PFSK-1 (cell line): ENCODE measurements at regions not wholly inside any gene's neighbourhood (a gene's known extent, or its start where the extent isn't known, plus 50 kb on each side); places are given as distances from the start of the nearest gene placed in this dataset.

Source experiments
- POLR2AphosphoS5 ChIP-seq: IDR thresholded peaks from 2 replicates; pipeline ENCODE4 v1.6.1; 2012; ENCODE audit warnings: low read depth, mild to moderate bottlenecking, control low read depth, low read length, moderate library complexity
- SIN3A ChIP-seq: IDR thresholded peaks from 2 replicates; pipeline ENCODE4 v1.6.1; 2012; ENCODE audit warnings: mild to moderate bottlenecking, low read length, moderate library complexity, borderline replicate concordance; ENCODE audit not compliant: insufficient read depth
- TAF1 ChIP-seq: IDR thresholded peaks from 2 replicates; pipeline ENCODE4 v1.6.1; 2012; ENCODE audit warnings: low read length, control low read depth, borderline replicate concordance; ENCODE audit not compliant: insufficient read depth

DNA sequence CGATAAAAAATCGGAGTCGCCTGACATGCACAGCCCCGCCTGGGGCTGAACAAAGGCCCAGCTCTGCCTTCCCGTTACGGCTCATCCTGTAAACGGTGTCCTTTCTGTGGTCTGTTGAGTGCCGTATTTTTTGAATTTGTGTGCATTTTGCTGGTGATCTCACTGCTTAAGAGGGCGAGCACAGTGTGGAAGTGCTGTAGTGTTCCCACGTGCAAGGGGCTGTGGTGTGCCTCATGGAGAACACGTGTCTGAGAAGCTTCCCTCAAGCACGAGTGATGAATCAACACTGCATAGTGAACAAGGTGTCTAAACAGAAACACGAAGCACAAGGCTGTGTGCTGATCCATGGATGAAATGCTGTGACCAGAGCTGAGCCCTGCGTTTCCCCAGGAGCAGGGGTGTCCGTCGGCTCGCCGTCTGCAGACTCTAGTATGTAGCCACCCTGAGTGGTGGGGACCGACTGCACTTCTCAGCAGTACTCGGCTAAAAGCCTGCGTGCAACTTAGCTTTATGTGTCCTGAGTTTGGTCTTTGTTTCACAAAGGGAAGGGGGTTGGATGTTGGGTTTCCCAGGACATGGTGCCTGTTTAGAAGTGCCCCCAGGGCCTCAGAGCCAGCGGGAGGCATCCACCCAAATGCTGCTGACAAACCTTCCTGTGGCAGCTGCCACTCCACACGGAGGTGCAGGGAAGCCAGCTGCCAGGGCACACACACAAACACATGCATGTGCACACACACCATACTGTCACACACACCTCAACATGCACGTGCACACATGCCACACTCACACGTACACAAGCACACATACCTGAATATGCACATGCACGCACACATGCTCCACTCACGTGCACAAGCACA lies 77.2 kb upstream of the IRX4 start:
- TF ChIP-seq POLR2AphosphoS5 (no peak), TAF1 (no peak), SIN3A (no peak)
